Astrocyte (in vitro differentiated cells and primary cell): ENCODE measurements at regions not wholly inside any gene's neighbourhood (a gene's known extent, or its start where the extent isn't known, plus 50 kb on each side); places are given as distances from the start of the nearest gene placed in this dataset.

Experiments
- CTCF ChIP-seq: IDR thresholded peaks from 2 replicates; pipeline ENCODE4 v1.5.1; 2011; ENCODE audit warnings: low read depth, mild to moderate bottlenecking, inconsistent platforms, low read length, moderate library complexity; ENCODE audit not compliant: insufficient read depth
- EZH2 ChIP-seq: IDR thresholded peaks from 2 replicates; pipeline ENCODE4 v1.6.1; 2012; ENCODE audit warnings: mild to moderate bottlenecking, low read length, inconsistent platforms; ENCODE audit not compliant: insufficient read depth

DNA sequence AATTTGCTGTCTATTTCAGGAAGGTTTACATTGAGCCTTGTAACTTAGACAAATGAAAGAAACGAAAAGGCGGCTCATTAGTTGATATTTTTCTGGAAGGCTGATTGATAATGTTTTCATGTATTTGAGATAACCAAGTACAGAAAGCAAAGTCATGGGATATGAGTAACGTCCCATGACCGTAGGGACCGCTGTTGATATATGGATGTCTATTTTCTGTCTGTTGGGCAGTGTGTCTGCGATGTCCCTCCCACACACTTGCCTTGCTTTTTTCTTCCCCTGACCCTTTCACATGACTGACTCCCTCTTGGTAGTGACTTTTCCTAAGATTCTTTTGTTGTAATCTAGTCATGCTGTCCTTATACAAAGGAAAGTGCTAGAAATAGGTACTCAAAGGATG lies 57.0 kb upstream of the GPR158 start:
- no peak for TF ChIP-seq CTCF
- no peak for TF ChIP-seq EZH2
